B cell (primary cell): ENCODE measurements at regions not wholly inside any gene's neighbourhood (a gene's known extent, or its start where the extent isn't known, plus 50 kb on each side); places are given as distances from the start of the nearest gene placed in this dataset.

Experiments
- CTCF ChIP-seq: fragments of 200-600 bp; IDR thresholded peaks from one replicate; pipeline ENCODE4 v1.8.0; 2022; ENCODE audit warnings: antibody characterized with exemption, mild to moderate bottlenecking
- EZH2 ChIP-seq: IDR thresholded peaks from 2 replicates; pipeline ENCODE4 v1.6.1; 2012; ENCODE audit warnings: borderline replicate concordance, low read depth, mild to moderate bottlenecking, moderate library complexity, low read length; ENCODE audit not compliant: insufficient read depth, poor library complexity, severe bottlenecking

DNA sequence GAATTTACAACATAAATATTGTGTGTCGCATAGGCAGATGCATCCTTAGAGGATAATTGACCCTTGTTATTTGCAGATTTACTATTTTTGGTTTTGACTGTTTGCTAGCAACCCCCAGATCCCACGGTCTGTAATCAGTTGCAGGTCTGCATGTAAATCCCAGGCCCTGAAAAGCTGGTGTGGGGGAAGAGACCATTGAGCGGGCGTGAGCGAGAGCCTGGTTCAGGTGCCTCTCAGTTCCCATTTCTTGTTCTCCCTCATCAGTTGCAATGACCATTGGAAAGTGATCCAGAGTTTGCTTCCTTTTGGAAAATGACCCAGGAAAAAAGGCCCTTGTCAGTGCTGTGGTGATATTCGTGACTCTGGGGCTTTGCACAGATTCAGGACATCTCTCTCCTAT lies 238.9 kb downstream of the UACA start:
- no peak for TF ChIP-seq CTCF
- TF ChIP-seq EZH2, result no peak
